Cardiac muscle cell (in vitro differentiated cells and primary cell): ENCODE measurements at regions not wholly inside any gene's neighbourhood (a gene's known extent, or its start where the extent isn't known, plus 50 kb on each side); places are given as distances from the start of the nearest gene placed in this dataset.
"Not testable (repeated sequence)": the region's sequence is repeated elsewhere in the genome, so short reads cannot be mapped to it uniquely, and the experiment has no call there.

Source experiments
- DNase-seq, 2 donors: peaks; one replicate each; pipeline versions ENCODE4 v3.0.0 to v3.0.0-alpha.2; 2010 to 2017; ENCODE audit warnings: low read depth in 1 of 2, low spot score in 1 of 2
- H3K27ac ChIP-seq: fragments of 200-600 bp; sonication (generic); 2 replicates; pipeline ENCODE4 v1.5.1; 2016
- H3K27me3 ChIP-seq: fragments of 200-600 bp; sonication (generic); 2 replicates; pipeline ENCODE4 v1.6.0; 2016; ENCODE audit warnings: control low read depth
- H3K36me3 ChIP-seq: fragments of 200-600 bp; sonication (generic); 2 replicates; pipeline ENCODE4 v1.5.1; 2016; ENCODE audit warnings: control low read depth
- H3K4me1 ChIP-seq: fragments of 200-600 bp; sonication (generic); 2 replicates; pipeline ENCODE4 v1.8.1; 2017; ENCODE audit warnings: low read depth, mild to moderate bottlenecking, mixed run types
- H3K4me3 ChIP-seq: fragments of 200-600 bp; sonication (generic); 2 replicates; pipeline ENCODE4 v1.5.1; 2016; ENCODE audit warnings: mild to moderate bottlenecking
- H3K9me3 ChIP-seq: fragments of 200-600 bp; sonication (generic); 2 replicates; pipeline ENCODE4 v1.5.1; 2017; ENCODE audit warnings: low read depth, mild to moderate bottlenecking, control low read depth
- CTCF ChIP-seq: IDR thresholded peaks from 2 replicates; pipeline ENCODE4 v1.5.1; 2012; ENCODE audit warnings: low read depth, mild to moderate bottlenecking, low read length

- Histone ChIP-seq H3K4me1 (no peaks in the 10 kb centered on the region), H3K9me3 (no peaks in the 10 kb centered on the region), H3K27ac (no peak overlapping the region), H3K36me3 (no peaks in the 10 kb centered on the region), H3K4me3 (no peak overlapping the region), H3K27me3 (no peaks in the 10 kb centered on the region)
- TF ChIP-seq CTCF = no peak
- no peak for DNase-seq
These were observed 51.8 kb upstream of the SETMAR start for GRCh38 chr3:4251412-4251811.

- not testable (repeated sequence) for H3K4me1 ChIP-seq, H3K9me3 ChIP-seq, H3K27me3 ChIP-seq, H3K4me3 ChIP-seq, DNase-seq, H3K36me3 ChIP-seq, H3K27ac ChIP-seq
These were observed 49.9 kb upstream of the SETMAR start for GRCh38 chr3:4253072-4253832.
